Bronchial epithelial cell (primary cell): ENCODE measurements at regions not wholly inside any gene's neighbourhood (a gene's known extent, or its start where the extent isn't known, plus 50 kb on each side); places are given as distances from the start of the nearest gene placed in this dataset.
A peak's percentile ranks its signal among the peaks of the same experiment; 100 is the strongest.
"Not testable (repeated sequence)": the region's sequence is repeated elsewhere in the genome, so short reads cannot be mapped to it uniquely, and the experiment has no call there.

ENCODE experiments used
- DNase-seq: peaks from one replicate; pipeline ENCODE4 v3.0.0-alpha.2; 2010; ENCODE audit warnings: low read depth
- FAIRE-seq: peaks from 2 replicates; lab custom pipeline; 2011; peaks lifted over from hg19 to GRCh38; lab: Jason Lieb, UNC
- H3K27me3 ChIP-seq: 2 replicates; pipeline ENCODE4 v1.5.1; 2011; ENCODE audit warnings: low read length; ENCODE audit not compliant: control insufficient read depth, insufficient read depth
- H3K36me3 ChIP-seq: 2 replicates; pipeline ENCODE4 v1.5.1; 2011; ENCODE audit warnings: low read length; ENCODE audit not compliant: control insufficient read depth, insufficient read depth
- H3K4me3 ChIP-seq: 2 replicates; pipeline ENCODE4 v1.5.1; 2011; ENCODE audit warnings: mild to moderate bottlenecking, low read depth, low read length, control low read depth
- TF ChIP-seq, protein P1 (sequence below): IDR thresholded peaks from 2 replicates; pipeline ENCODE4 v1.5.1; 2011; ENCODE audit warnings: mild to moderate bottlenecking, moderate library complexity, low read length, control low read depth, inconsistent platforms; ENCODE audit not compliant: insufficient read depth, severe bottlenecking

DNA sequence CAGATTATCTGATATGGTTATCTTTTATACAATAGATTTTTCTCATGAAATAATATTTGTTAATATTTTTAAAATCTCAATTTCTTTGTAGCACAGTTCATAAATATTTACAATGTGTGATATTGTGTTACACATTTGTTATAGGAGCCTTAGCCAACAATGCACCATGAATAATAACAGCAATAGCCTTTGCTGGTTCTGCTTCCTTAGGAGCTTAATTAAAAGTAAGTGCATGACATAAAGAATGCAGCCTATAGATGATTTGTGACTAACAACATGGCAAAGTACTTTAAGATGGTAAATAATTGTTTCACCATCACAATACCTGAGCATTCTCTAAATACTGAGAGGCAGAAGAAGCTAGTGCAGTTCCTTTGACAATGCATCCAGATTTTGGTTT is 156.3 kb upstream of the RASSF8 start:
- H3K4me3 ChIP-seq = no peak overlapping the region
- no peaks in the 10 kb centered on the region for H3K27me3 ChIP-seq
- DNase-seq (no peak), FAIRE-seq (no peak)
- H3K36me3 ChIP-seq = no peaks in the 10 kb centered on the region
- TF ChIP-seq, protein P1, sequence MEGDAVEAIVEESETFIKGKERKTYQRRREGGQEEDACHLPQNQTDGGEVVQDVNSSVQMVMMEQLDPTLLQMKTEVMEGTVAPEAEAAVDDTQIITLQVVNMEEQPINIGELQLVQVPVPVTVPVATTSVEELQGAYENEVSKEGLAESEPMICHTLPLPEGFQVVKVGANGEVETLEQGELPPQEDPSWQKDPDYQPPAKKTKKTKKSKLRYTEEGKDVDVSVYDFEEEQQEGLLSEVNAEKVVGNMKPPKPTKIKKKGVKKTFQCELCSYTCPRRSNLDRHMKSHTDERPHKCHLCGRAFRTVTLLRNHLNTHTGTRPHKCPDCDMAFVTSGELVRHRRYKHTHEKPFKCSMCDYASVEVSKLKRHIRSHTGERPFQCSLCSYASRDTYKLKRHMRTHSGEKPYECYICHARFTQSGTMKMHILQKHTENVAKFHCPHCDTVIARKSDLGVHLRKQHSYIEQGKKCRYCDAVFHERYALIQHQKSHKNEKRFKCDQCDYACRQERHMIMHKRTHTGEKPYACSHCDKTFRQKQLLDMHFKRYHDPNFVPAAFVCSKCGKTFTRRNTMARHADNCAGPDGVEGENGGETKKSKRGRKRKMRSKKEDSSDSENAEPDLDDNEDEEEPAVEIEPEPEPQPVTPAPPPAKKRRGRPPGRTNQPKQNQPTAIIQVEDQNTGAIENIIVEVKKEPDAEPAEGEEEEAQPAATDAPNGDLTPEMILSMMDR = no peak

DNA sequence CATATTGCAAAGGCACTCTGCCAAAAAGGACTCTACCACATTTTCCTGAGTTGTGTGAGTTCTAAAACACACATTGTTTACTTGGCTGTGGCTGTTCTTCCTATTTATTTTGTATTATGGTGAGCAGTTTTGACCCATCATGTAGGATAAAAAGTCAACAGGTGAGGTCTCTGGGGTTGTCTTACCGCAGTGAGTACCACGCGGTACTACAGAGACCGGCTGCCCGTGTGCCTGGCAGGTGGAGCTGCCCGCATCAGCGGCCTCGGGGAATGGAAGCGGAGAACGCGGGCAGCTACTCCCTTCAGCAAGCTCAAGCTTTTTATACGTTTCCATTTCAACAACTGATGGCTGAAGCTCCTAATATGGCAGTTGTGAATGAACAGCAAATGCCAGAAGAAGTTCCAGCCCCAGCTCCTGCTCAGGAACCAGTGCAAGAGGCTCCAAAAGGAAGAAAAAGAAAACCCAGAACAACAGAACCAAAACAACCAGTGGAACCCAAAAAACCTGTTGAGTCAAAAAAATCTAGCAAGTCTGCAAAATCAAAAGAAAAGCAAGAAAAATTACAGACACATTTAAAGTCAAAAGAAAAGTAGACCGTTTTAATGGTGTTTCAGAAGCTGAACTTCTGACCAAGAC is 155.3 kb upstream of the RASSF8 start:
- DNase-seq, H3K4me3 ChIP-seq, H3K36me3 ChIP-seq, FAIRE-seq, H3K27me3 ChIP-seq: not testable (repeated sequence)

DNA sequence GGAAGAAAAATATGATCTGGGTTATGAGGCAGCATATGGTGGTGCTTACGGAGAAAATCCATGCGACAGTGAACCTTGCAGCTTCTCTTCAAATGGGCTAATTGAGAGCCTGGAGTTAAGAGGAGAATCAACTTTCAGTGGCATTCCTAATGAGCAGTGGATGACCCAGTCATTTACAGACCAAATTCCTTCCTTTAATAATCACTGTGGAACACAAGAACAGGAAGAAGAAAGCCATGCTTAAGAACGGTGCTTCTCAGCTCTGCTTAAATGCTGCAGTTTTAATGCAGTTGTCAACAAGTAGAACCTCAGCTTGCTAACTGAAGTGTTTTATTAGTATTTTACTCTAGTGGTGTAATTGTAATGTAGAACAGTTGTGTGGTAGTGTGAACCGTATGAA is 154.2 kb upstream of the RASSF8 start:
- not testable (repeated sequence) for FAIRE-seq, H3K27me3 ChIP-seq, H3K4me3 ChIP-seq, H3K36me3 ChIP-seq
- peak; percentile 17 for DNase-seq

DNA sequence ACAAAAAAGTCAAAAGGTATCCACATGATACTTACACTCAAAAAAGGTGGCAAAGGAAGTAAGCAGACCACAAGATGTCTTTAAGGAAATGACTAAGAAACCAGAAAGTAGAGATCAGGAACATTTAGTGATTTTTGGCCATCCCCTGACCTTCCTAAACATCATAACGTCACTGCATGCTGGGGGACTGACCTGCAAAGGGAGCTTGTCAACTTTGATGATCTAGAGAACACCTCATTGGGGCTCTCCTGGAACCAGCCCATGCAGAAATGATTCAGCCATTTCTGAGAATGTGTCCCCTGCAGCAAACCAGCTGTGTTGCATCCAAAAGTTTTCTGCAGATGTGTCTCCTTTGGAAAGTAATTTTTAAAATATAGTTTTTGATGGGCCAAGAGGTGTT is 152.2 kb upstream of the RASSF8 start:
- TF ChIP-seq, protein P1 = no peak
- Histone ChIP-seq H3K4me3 (no peak overlapping the region), H3K36me3 (no peaks in the 10 kb centered on the region), H3K27me3 (no peaks in the 10 kb centered on the region)
- DNase-seq = peak; percentile 33
- no peak for FAIRE-seq

DNA sequence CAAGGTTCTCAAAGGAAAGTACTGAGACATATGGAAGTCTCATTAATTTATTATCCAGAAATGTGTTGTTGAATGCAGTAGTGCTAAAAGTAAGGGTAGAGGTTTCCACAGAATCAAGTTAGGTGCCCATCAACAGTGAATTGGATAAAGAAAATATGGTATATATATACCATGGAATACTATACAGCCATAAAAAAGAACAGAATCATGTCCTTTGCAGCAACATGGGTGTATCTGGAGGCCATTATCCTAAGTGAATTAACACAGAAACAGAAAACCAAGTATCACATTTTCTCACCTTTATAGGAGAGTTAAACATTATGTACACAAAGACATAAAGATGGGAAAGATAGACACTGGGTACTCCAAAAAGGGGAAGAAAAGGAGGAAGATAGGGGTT is 149.9 kb upstream of the RASSF8 start:
- no peaks in the 10 kb centered on the region for H3K27me3 ChIP-seq
- H3K36me3 ChIP-seq = no peaks in the 10 kb centered on the region
- H3K4me3 ChIP-seq = no peak overlapping the region
- TF ChIP-seq, protein P1 = no peak
- FAIRE-seq = no peak
- no peak for DNase-seq

DNA sequence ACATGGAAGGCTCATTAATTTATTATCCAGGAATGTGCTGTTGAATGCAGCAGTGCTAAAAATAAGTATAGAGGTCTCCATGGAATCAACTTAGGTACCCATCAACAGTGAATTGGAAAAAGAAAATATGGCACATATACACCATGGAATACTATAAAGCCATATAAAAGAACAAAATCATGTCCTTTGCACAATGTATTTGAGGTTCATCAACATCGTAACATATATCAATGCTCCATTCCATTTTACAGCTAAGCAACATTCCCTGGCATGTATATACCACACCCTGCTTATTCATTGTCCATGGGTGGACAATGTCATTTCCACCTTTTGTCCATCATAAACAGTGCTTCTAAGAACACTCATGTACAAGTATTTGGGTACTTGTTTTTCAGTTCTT is 147.8 kb upstream of the RASSF8 start:
- Histone ChIP-seq H3K36me3 (no peaks in the 10 kb centered on the region), H3K27me3 (no peaks in the 10 kb centered on the region), H3K4me3 (no peak overlapping the region)
- TF ChIP-seq, protein P1 = no peak
- no peak for FAIRE-seq
- no peak for DNase-seq

DNA sequence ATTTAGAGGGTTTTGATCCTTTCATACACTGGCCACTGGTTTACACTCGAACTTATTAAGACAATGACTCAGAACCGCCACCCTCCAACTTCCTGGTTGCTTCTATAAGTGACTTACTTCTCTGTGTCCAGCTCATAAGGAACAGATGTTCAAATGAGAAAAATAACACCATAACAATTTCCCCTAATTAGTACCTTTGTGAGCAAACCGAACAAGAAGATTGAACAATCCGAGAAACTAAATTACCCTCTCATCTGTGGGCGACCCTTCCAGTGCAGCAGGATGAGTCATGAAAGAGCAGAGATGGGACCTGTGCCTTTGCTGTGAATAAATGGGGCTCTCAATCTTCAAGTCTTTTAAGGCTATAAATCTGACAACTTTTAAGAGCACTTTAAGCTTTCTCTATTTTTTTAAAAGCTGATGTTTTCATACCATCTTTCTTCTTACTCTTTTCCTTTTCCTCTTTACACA is 146.8 kb upstream of the RASSF8 start:
- DNase-seq (peak; percentile 44), FAIRE-seq (no peak)
- H3K36me3 ChIP-seq = no peaks in the 10 kb centered on the region
- TF ChIP-seq, protein P1 = no peak
- no peak overlapping the region for H3K4me3 ChIP-seq
- H3K27me3 ChIP-seq = no peaks in the 10 kb centered on the region
